OCI-M1 (cell line): ENCODE measurements at regions not wholly inside any gene's neighbourhood (a gene's known extent, or its start where the extent isn't known, plus 50 kb on each side); places are given as distances from the start of the nearest gene placed in this dataset.
"Not testable (repeated sequence)": the region's sequence is repeated elsewhere in the genome, so short reads cannot be mapped to it uniquely, and the experiment has no call there.

Experiments used
- DNase-seq: peaks from one replicate; lab custom pipeline; 2025; lab: John Stamatoyannopoulos, UW

DNA sequence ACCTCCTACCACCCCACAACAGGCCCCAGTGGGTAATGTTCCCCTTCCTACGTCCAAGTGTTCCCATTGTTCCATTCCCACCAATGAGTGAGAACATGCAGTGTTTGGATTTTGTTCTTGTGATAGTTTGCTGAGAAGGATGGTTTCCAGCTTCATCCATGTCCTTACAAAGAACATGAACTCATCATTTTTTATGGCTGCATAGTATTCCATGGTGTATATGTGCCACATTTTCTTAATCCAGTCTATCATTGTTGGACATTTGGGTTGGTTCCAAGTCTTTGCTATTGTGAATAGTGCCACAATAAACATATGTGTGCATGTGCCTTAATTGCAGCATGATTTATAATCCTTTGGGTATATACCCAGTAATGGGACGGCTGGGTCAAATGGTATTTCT, 81.6 kb downstream of the P2RY10 start:
- DNase-seq, result not testable (repeated sequence)

GRCh38 chrX:79035421-79035820, 90.2 kb downstream of the P2RY10 start:
- no peak for DNase-seq

GRCh38 chrX:79036157-79036880, 91.1 kb downstream of the P2RY10 start:
- DNase-seq, result peak; percentile 82

DNA sequence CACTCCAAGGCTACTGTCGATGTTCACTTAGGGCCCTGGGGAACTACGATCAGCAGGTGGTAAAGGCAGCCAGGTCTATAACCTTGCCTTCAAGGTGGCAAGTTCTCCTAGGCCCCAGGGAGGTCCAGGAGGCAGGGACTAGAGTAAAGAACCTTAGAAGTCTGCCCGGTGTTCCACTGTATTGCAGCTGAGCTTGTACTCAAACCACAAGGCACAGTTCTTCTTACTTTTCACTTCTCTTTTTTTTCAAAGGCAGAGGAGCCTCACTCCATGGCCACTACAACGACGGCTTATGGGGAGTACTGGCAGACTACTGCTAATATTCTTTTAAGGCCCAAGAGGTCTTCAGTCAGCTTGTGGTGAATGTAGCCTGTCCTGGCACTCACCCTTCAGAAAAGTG, 78.8 kb upstream of the GPR174 start:
- peak; percentile 0 for DNase-seq

- DNase-seq, result no peak
Measured at GRCh38 chrX:79078114-79078513, 66.4 kb upstream of the GPR174 start.

GRCh38 chrX:79079477-79079876, 65.0 kb upstream of the GPR174 start:
- no peak for DNase-seq

- DNase-seq, result no peak
Measured at GRCh38 chrX:79080141-79080540, 64.3 kb upstream of the GPR174 start.

- peak; percentile 78 for DNase-seq
Measured at GRCh38 chrX:79081895-79082512, 62.5 kb upstream of the GPR174 start.

GRCh38 chrX:79082899-79083298, 61.6 kb upstream of the GPR174 start:
- DNase-seq, result peak; percentile 3

- DNase-seq, result peak; percentile 5
Measured at GRCh38 chrX:79084923-79085322, 59.6 kb upstream of the GPR174 start.

DNA sequence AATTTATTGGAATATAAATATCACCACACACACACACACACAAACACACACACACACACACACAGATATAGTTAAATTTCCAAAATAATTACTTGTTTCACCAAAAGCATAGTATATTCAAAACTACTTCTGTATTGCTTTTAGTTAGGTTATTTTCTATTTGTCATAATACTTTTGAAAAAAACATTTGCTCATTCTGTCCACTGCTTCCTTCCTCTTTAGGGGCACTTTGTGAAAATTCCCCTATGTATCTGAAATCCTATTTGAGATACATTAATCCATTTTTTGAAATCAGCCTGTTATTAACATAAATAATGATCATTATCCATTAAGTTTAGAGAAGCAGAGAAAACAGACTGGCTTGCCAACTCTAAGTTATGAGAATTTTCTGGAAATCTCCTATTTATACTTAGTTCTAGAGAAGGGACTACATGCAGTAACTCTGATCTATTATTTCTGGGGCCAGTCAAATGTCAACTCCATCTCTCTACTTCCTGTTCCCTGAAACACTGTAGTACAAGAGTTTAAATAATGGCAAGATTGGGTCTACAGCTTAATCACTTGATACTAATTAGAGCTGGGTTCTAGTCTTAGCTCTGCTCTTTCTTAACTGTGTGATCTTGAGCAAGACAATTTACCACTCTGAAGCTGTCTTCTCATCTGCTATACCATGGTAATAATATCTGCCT, 54.4 kb upstream of the GPR174 start:
- DNase-seq, result no peak

- DNase-seq, result no peak
Measured at GRCh38 chrX:79094075-79094832, 50.2 kb upstream of the GPR174 start.
